KMS-11 (cell line): ENCODE measurements at regions not wholly inside any gene's neighbourhood (a gene's known extent, or its start where the extent isn't known, plus 50 kb on each side); places are given as distances from the start of the nearest gene placed in this dataset.

Source experiments
- H2AFZ ChIP-seq: fragments of 200-600 bp; sonication (generic); 2 replicates; pipeline ENCODE4 v1.6.1; 2016; ENCODE audit warnings: antibody characterized with exemption, mixed run types, low read depth
- H3K27ac ChIP-seq: fragments of 200-600 bp; sonication (generic); 2 replicates; pipeline ENCODE4 v1.6.1; 2016; ENCODE audit warnings: mild to moderate bottlenecking, mixed run types
- H3K27me3 ChIP-seq: fragments of 200-600 bp; sonication (generic); 2 replicates; pipeline ENCODE4 v1.6.1; 2017; ENCODE audit warnings: mild to moderate bottlenecking, low read depth, mixed run types, moderate library complexity; ENCODE audit not compliant: insufficient read depth
- H3K36me3 ChIP-seq: fragments of 200-600 bp; sonication (generic); 2 replicates; pipeline ENCODE4 v1.6.1; 2017; ENCODE audit warnings: mild to moderate bottlenecking, mixed run types; ENCODE audit not compliant: insufficient read depth
- H3K4me1 ChIP-seq: fragments of 200-600 bp; sonication (generic); 2 replicates; pipeline ENCODE4 v1.6.1; 2016; ENCODE audit warnings: mild to moderate bottlenecking, low read depth, mixed run types; ENCODE audit not compliant: poor library complexity, severe bottlenecking
- H3K4me2 ChIP-seq: fragments of 200-600 bp; sonication (generic); 2 replicates; pipeline ENCODE4 v1.7.0; 2016; ENCODE audit warnings: mild to moderate bottlenecking, mixed run types
- H3K4me3 ChIP-seq: fragments of 200-600 bp; sonication (generic); IDR thresholded peaks from 2 replicates; pipeline ENCODE4 v1.6.1; 2017; ENCODE audit warnings: low read depth, low read length, mixed read lengths; ENCODE audit not compliant: insufficient read depth
- H3K79me2 ChIP-seq: fragments of 200-600 bp; sonication (generic); 2 replicates; pipeline ENCODE4 v1.6.1; 2016; ENCODE audit warnings: low read depth, mixed run types; ENCODE audit not compliant: insufficient read depth
- H3K9ac ChIP-seq: fragments of 200-600 bp; sonication (generic); 2 replicates; pipeline ENCODE4 v1.6.1; 2016; ENCODE audit warnings: mild to moderate bottlenecking, mixed run types
- H4K20me1 ChIP-seq: fragments of 200-600 bp; sonication (generic); 2 replicates; pipeline ENCODE4 v1.6.1; 2016; ENCODE audit warnings: mild to moderate bottlenecking, mixed run types; ENCODE audit not compliant: insufficient read depth
- TF ChIP-seq, protein P1 (sequence below): fragments of 200-600 bp; sonication (generic); conservative IDR thresholded peaks from 2 replicates; pipeline ENCODE4 v1.6.1; 2017; ENCODE audit warnings: low read depth, mild to moderate bottlenecking, antibody characterized with exemption, low read length, moderate library complexity, mixed read lengths

DNA sequence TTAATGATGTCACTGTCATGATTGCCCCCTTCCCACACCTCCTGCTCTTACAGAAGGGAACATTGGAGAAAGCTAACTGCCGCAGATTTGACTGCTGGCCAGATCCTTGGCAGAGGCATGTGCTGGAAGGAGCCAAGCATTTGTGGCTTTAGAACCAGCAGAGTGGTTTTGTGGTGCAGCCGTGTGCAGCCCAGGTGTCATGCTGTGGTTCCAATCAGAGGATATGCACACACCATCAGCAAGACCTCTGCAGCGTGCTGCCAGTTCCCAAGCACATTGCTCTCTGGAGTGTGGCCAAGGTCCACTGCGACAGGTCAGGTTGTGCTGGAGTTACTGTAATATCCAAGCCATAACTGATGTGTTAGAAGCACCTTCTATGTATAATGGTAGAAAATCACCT lies 61.6 kb downstream of the OTOL1 start:
- H3K36me3 ChIP-seq: no peaks in the 10 kb centered on the region
- peak overlapping the region; percentile 28; the same call in 1 of the 2 replicates for H3K9ac ChIP-seq
- no peaks in the 10 kb centered on the region for H3K79me2 ChIP-seq
- peak overlapping the region; percentile 94 for H3K4me2 ChIP-seq
- H3K27ac ChIP-seq: peak overlapping the region; percentile 62
- H3K4me3 ChIP-seq: peak overlapping the region; percentile 46
- H3K4me1 ChIP-seq: peaks cover 56% of the 10 kb centered on the region
- no peaks in the 10 kb centered on the region for H3K27me3 ChIP-seq
- peak overlapping the region; percentile 31; the same call in 1 of the 2 replicates for H2AFZ ChIP-seq
- H4K20me1 ChIP-seq: no peaks in the 10 kb centered on the region
- TF ChIP-seq, protein P1, sequence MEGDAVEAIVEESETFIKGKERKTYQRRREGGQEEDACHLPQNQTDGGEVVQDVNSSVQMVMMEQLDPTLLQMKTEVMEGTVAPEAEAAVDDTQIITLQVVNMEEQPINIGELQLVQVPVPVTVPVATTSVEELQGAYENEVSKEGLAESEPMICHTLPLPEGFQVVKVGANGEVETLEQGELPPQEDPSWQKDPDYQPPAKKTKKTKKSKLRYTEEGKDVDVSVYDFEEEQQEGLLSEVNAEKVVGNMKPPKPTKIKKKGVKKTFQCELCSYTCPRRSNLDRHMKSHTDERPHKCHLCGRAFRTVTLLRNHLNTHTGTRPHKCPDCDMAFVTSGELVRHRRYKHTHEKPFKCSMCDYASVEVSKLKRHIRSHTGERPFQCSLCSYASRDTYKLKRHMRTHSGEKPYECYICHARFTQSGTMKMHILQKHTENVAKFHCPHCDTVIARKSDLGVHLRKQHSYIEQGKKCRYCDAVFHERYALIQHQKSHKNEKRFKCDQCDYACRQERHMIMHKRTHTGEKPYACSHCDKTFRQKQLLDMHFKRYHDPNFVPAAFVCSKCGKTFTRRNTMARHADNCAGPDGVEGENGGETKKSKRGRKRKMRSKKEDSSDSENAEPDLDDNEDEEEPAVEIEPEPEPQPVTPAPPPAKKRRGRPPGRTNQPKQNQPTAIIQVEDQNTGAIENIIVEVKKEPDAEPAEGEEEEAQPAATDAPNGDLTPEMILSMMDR: no peak

DNA sequence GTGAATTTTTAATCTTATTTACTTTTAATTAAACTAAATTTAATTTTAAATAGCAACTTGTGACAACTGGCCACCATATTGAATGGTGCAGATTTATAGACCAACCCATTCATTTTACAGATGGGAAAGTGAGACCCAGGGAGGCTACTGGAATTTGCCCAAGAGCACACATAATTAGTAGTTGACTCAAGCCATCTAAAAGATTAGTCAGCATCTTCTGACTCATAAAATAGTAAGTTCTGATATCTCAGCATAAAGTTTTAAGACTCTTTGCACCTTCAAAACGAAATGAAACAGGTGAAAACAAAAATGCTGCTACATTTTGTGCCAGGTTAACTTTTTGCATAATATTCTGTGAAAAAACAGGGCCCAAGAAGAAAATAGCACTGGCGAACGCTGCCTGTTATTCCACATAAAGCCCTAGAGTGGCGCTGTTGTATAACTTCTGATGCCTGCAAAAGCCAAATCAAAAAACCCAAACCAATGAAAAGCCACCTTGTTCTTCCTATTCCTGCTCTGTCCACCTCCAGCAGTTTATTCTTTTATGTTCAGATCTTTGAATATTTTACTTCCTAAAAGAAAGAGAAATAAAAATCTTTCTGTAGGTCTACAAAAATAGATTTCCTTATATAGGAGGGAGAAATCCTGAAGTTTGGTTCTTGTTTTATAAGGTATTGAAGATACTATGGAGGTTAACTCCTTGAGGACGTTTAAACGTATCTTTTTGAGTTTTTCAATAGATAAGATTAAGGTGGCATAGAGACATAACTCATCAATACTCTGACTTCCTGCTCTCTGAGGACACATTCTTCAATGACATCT lies 62.8 kb downstream of the OTOL1 start:
- TF ChIP-seq, protein P1: peak; percentile 95
- Histone ChIP-seq H3K4me1 (peaks cover 56% of the 10 kb centered on the region), H4K20me1 (no peaks in the 10 kb centered on the region), H3K4me3 (no peak overlapping the region), H3K9ac (no peak overlapping the region; the same call in 1 of the 2 replicates), H3K27me3 (no peaks in the 10 kb centered on the region), H3K79me2 (no peaks in the 10 kb centered on the region), H3K4me2 (peak overlapping the region; percentile 94), H3K27ac (peak overlapping the region; percentile 62; the same call in 1 of the 2 replicates), H3K36me3 (no peaks in the 10 kb centered on the region), H2AFZ (no peak overlapping the region)

DNA sequence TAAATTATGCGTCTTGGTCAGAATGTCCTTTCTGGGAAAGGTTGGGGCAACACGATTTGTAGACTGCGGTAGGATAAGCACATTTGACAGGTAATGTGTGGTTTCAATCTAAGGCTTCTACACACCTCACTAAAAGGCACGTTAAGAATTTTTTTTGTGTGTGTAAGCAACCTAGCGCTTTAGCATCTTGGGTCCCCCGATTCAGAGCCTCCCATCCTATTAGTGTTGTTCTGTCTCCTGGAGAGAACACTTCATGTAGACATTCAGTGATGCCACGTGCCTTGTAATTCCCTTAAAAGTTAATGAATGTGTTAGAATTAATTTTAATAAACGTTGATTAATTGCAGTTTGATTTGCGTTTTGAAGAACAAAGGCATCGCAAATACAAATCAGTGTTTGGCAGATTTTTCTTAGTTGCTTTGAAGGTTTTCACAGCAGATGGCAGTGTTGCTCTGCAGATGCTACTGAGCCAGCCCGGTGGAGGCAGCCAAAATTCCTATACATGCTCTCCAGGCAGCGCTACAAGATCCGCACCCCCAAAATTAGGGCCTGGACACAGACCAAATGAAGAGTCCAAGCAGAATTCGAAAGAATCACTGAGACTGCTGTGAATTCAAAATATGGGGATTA lies 63.5 kb downstream of the OTOL1 start:
- no peaks in the 10 kb centered on the region for H4K20me1 ChIP-seq
- H3K36me3 ChIP-seq: no peaks in the 10 kb centered on the region
- H3K4me1 ChIP-seq: peaks cover 53% of the 10 kb centered on the region
- no peak overlapping the region for H3K9ac ChIP-seq
- H3K27ac ChIP-seq: no peak overlapping the region
- TF ChIP-seq, protein P1: peak; percentile 78
- no peak overlapping the region for H3K4me2 ChIP-seq
- no peak overlapping the region for H2AFZ ChIP-seq
- no peaks in the 10 kb centered on the region for H3K79me2 ChIP-seq
- no peaks in the 10 kb centered on the region for H3K27me3 ChIP-seq
- H3K4me3 ChIP-seq: no peak overlapping the region

DNA sequence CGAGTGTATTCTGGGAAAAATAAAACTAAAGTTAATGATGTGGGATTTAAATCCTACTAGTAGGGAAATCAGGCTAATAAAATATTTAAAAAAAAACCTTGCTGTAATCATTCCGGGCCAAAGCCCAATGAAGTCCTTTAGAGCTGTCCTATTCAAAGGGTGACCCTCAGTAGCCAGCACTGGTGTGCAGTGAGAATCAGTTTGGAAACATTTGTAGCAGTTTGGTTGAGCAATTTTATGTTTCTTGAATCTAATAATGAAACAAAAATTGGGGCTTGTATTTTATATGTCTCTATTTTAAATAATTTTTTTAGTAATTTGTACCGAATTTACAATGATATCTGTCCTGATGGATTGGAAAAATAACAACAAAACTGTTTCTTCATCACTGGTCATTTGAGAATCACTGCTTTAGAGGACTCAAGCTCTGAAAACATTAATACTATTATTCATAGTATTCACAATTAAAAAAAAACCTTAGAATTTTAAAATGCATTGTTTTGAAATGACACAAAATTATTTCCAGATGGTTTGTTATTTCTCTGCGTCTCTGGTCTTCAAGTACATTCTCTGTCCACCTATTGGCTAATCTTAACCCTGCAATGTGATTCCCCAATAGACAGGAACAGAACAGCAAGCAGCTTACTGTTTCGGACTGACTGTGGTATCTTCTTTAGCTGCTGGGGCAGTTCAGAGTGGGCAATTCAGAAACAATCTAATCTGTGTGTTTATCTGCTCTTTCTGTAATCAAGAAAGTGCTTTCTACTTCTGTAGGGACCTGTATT lies 71.2 kb downstream of the OTOL1 start:
- TF ChIP-seq, protein P1: no peak
- H3K4me3 ChIP-seq: no peak overlapping the region
- H4K20me1 ChIP-seq: no peaks in the 10 kb centered on the region
- no peak overlapping the region for H3K9ac ChIP-seq
- no peak overlapping the region for H3K27ac ChIP-seq
- H3K36me3 ChIP-seq: no peaks in the 10 kb centered on the region
- H3K79me2 ChIP-seq: no peaks in the 10 kb centered on the region
- no peaks in the 10 kb centered on the region for H3K4me1 ChIP-seq
- H3K4me2 ChIP-seq: no peak overlapping the region
- H2AFZ ChIP-seq: no peak overlapping the region
- H3K27me3 ChIP-seq: no peaks in the 10 kb centered on the region
